ENCODE measurements at regions not wholly inside any gene's neighbourhood (a gene's known extent, or its start where the extent isn't known, plus 50 kb on each side); places are given as distances from the start of the nearest gene placed in this dataset.

DNA sequence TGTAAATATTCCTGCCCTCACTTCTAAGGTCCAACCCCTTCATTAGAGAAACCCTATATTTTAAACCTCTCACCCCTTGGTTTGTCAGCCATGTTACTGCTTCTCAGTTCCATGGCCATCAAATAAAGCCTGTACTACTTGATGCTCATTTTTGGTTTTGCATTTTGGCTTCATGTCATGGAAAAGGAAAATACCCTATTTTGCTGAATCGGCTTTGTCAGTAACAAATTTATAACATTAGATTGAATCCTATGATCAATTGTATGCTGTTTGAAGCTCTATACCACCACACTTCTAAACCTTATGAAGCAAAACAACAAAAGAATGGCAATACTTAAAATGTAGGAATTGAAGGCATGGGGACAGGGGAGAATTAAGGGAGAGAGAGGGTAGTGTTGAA is 333.1 kb downstream of the ETV1 start:
- TF ChIP-seq, protein P1, sequence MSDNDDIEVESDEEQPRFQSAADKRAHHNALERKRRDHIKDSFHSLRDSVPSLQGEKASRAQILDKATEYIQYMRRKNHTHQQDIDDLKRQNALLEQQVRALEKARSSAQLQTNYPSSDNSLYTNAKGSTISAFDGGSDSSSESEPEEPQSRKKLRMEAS (IDR thresholded peaks at IDR 0.05) = no peak
- TF ChIP-seq, protein P2, sequence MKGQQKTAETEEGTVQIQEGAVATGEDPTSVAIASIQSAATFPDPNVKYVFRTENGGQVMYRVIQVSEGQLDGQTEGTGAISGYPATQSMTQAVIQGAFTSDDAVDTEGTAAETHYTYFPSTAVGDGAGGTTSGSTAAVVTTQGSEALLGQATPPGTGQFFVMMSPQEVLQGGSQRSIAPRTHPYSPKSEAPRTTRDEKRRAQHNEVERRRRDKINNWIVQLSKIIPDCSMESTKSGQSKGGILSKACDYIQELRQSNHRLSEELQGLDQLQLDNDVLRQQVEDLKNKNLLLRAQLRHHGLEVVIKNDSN (IDR thresholded peaks at IDR 0.05) = no peak
- no peak for TF ChIP-seq YY1 (IDR thresholded peaks at IDR 0.05; ENCODE audit: low read depth)
- TF ChIP-seq TAF1 (IDR thresholded peaks at IDR 0.05; ENCODE audit: low read depth) = no peak
- TF ChIP-seq CEBPB (IDR thresholded peaks at IDR 0.05) = no peak
- TF ChIP-seq TCF12 (IDR thresholded peaks at IDR 0.05; ENCODE audit: low read depth) = no peak
- no peak for TF ChIP-seq CREB1 (IDR thresholded peaks at IDR 0.05; ENCODE audit: low read depth)
- TF ChIP-seq ZBTB7A (IDR thresholded peaks at IDR 0.05; ENCODE audit: low read depth) = no peak
- TF ChIP-seq, protein P3, sequence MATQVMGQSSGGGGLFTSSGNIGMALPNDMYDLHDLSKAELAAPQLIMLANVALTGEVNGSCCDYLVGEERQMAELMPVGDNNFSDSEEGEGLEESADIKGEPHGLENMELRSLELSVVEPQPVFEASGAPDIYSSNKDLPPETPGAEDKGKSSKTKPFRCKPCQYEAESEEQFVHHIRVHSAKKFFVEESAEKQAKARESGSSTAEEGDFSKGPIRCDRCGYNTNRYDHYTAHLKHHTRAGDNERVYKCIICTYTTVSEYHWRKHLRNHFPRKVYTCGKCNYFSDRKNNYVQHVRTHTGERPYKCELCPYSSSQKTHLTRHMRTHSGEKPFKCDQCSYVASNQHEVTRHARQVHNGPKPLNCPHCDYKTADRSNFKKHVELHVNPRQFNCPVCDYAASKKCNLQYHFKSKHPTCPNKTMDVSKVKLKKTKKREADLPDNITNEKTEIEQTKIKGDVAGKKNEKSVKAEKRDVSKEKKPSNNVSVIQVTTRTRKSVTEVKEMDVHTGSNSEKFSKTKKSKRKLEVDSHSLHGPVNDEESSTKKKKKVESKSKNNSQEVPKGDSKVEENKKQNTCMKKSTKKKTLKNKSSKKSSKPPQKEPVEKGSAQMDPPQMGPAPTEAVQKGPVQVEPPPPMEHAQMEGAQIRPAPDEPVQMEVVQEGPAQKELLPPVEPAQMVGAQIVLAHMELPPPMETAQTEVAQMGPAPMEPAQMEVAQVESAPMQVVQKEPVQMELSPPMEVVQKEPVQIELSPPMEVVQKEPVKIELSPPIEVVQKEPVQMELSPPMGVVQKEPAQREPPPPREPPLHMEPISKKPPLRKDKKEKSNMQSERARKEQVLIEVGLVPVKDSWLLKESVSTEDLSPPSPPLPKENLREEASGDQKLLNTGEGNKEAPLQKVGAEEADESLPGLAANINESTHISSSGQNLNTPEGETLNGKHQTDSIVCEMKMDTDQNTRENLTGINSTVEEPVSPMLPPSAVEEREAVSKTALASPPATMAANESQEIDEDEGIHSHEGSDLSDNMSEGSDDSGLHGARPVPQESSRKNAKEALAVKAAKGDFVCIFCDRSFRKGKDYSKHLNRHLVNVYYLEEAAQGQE (IDR thresholded peaks at IDR 0.05; ENCODE audit: low read depth) = no peak
- no peak for TF ChIP-seq EP300 (IDR thresholded peaks at IDR 0.05; ENCODE audit: borderline replicate concordance)
